Endothelial cell of umbilical vein (primary cell): ENCODE measurements at regions not wholly inside any gene's neighbourhood (a gene's known extent, or its start where the extent isn't known, plus 50 kb on each side); places are given as distances from the start of the nearest gene placed in this dataset.

ENCODE experiments used
- EZH2 ChIP-seq: IDR thresholded peaks from 2 replicates; pipeline ENCODE4 v1.6.1; 2012; ENCODE audit warnings: borderline replicate concordance, low read depth, mild to moderate bottlenecking, moderate library complexity, low read length, inconsistent platforms; ENCODE audit not compliant: severe bottlenecking
- POLR2A ChIP-seq: IDR thresholded peaks from 2 replicates; pipeline ENCODE4 v1.6.1; 2012; ENCODE audit warnings: low read depth, mild to moderate bottlenecking, control low read depth, low read length
- POLR2AphosphoS5 ChIP-seq: IDR thresholded peaks from 2 replicates; pipeline ENCODE4 v1.6.1; 2012; ENCODE audit warnings: low read depth, mild to moderate bottlenecking, control low read depth, low read length, moderate library complexity; ENCODE audit not compliant: insufficient read depth
- TF ChIP-seq, protein P1 (sequence below), 2 donors: IDR thresholded peaks; 1 replicate in 1 of 2; 2 replicates in 1 of 2; pipeline ENCODE4 v1.5.1; 2011; ENCODE audit warnings: low read length in 2 of 2, mild to moderate bottlenecking in 2 of 2, moderate library complexity in 2 of 2, control low read depth in 1 of 2, inconsistent platforms in 1 of 2, low read depth in 1 of 2; ENCODE audit not compliant: insufficient read depth in 1 of 2; ENCODE audit errors: extremely low read depth in 1 of 2
- TF ChIP-seq, protein P2 (sequence below): IDR thresholded peaks from 2 replicates; pipeline ENCODE4 v1.6.1; 2011; ENCODE audit not compliant: insufficient read depth, insufficient read length

DNA sequence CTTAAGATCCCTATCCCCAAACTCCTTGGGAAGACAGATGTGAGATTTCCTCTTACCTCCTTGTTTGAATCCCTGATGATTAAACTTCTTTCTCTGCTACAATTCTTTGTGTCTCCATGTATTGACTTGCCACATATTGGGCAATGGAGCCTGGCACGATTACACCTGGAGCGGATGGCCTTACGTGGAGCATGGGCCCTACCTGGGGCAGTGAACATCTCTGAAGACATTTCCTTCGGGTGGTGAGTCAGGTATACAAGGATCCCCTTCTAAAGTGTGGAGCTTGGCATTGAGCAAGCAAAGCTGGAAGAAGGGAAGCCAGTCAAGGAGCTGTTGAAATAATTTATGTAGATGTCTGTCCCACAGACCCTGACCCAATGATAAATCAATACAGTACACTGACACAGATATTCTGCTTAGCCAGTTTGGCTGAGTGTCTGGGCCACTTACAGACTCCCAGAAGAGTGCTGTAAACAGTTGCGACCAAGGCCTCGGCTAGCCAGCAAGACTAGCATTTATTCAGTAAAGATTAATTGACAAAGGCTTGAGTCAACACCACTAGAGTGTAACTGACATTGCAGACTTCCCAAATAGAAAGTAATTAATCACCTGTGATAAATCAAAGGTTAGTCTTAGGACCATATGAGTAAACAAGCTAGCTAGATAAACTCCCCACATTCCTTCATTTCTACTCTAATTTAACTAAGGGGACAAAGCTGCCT lies 83.1 kb upstream of the KCNK1 start:
- TF ChIP-seq, protein P1, sequence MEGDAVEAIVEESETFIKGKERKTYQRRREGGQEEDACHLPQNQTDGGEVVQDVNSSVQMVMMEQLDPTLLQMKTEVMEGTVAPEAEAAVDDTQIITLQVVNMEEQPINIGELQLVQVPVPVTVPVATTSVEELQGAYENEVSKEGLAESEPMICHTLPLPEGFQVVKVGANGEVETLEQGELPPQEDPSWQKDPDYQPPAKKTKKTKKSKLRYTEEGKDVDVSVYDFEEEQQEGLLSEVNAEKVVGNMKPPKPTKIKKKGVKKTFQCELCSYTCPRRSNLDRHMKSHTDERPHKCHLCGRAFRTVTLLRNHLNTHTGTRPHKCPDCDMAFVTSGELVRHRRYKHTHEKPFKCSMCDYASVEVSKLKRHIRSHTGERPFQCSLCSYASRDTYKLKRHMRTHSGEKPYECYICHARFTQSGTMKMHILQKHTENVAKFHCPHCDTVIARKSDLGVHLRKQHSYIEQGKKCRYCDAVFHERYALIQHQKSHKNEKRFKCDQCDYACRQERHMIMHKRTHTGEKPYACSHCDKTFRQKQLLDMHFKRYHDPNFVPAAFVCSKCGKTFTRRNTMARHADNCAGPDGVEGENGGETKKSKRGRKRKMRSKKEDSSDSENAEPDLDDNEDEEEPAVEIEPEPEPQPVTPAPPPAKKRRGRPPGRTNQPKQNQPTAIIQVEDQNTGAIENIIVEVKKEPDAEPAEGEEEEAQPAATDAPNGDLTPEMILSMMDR (IDR thresholded peaks at IDR 0.05; ENCODE audit: extremely low read depth in 1 of 2, insufficient read depth in 1 of 2, low read depth in 1 of 2, low read length in 2 of 2) = no peak
- TF ChIP-seq POLR2A (no peak), EZH2 (no peak), POLR2AphosphoS5 (no peak)
- TF ChIP-seq, protein P2, sequence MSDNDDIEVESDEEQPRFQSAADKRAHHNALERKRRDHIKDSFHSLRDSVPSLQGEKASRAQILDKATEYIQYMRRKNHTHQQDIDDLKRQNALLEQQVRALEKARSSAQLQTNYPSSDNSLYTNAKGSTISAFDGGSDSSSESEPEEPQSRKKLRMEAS = no peak
